AG08396 (cell line): ENCODE measurements at regions not wholly inside any gene's neighbourhood (a gene's known extent, or its start where the extent isn't known, plus 50 kb on each side); places are given as distances from the start of the nearest gene placed in this dataset.
"Not testable (repeated sequence)": the region's sequence is repeated elsewhere in the genome, so short reads cannot be mapped to it uniquely, and the experiment has no call there.

ENCODE experiments used
- DNase-seq: peaks from one replicate; pipeline ENCODE4 v3.0.0; 2012; ENCODE audit warnings: low spot score, mixed read lengths

DNA sequence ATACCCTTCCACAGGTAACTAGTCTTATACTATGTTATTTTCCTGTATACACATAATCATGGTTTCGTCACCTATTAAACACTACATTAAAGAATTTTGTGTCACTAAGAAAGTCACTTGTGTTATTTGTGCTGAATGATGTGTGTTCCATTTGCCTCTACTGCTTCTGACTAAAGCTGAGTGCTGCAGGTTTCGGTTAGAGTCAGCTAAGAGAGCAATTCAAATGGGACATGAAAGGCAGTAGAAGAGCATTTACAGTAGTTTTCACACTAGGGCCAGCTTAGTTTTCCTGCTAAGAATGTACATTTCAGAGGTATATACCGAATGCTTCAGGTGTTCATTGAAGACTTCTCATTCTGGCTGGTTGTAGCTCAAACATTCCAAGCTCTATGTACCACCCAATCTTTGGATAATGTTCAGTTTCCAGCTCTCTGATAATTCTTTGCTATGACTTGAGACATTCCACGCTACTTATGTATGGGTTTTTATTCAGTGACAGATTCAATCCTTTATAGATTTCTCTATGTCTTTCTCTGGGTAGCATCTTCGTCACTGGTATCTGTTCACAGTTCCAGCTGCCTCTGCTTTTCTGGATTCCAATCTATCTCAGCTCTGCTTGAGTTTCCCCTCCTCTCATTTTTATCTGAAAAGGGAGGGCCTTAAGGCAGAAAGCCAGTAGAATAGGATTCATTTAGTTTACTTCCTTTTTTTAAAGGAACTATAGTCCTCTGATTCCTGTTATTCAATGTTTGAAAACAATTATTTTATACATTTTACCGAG is 164.4 kb downstream of the CXXC4 start:
- no peak for DNase-seq

DNA sequence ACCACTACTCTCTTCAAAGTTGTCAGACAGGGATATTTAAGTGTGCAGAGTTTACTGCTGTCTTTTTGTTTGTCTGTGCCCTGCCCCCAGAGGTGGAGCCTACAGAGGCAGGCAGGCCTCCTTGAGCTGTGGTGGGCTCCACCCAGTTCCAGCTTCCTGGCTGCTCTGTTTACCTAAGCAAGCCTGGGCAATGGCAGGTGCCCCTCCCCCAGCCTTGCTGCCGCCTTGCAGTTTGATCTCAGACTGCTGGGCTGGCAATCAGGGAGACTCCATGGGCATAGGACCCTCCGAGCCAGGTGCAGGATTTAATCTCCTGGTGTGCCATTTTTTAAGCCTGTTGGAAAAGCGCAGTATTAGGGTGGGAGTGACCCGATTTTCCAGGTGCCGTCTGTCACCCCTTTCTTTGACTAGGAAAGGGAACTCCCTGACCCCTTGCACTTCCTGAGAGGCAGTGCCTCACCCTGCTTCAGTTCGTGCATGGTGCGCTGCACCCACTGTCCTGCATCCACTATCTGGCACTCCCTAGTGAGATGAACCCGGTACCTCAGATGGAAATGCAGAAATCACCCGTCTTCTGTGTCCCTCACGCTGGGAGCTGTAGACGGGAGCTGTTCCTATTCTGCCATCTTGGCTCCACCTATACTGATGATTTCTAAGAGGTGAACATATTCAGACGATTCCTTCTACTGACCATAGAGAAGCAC is 167.6 kb downstream of the CXXC4 start:
- not testable (repeated sequence) for DNase-seq

DNA sequence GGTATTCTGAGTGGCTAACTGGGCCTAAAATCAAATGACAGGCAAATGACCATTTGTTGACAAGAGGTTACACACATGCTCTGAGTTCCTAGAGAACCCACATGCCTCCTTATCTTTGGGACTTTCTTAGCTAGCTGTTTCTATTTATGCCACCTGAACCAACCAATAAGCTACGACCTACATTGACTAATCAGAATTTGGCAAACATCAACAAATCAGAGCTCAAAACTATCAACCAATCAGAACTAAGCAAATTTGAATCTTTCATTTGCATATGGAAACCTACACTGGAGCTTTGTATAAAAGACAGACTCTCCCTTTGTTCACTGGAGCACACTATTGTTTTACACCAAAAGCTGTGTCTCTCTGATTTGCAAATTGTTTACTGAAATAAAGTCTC is 192.0 kb downstream of the CXXC4 start:
- no peak for DNase-seq

DNA sequence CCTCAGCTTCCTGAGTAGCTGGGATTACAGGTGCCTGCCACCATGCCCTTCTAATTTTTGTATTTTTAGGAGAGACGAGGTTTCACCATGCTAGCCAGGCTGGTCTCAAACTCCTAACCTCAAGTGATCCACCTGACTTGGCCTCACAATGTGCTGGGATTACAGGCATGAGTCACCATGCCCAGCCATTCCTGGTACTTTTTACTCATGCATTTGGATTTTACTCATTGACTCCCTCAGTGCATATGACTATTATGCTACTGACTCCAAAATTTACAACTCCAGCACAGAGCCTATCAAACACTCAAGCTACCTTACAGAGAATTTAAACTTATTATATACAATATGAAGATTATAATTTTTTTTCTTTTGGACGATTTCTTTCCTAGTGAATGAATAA is 199.9 kb downstream of the CXXC4 start:
- DNase-seq, result no peak

DNA sequence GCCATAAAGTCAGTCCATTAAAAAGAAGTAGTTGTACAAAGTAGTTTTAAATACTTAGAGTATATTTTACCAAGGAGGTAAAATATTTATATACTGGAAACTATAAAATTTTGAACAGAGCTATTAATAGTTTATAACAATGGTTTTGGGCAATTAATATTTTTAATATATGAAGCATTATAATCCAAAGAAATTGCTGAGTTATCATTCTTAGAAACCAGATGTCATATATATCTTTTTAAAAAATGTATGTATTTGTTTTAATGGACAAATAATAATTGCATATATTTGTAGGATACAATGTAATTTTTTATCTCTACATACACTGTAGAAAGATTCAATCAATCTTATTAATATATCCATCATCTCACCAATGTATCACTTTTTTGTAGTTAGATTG is 207.8 kb downstream of the CXXC4 start:
- DNase-seq, result no peak

DNA sequence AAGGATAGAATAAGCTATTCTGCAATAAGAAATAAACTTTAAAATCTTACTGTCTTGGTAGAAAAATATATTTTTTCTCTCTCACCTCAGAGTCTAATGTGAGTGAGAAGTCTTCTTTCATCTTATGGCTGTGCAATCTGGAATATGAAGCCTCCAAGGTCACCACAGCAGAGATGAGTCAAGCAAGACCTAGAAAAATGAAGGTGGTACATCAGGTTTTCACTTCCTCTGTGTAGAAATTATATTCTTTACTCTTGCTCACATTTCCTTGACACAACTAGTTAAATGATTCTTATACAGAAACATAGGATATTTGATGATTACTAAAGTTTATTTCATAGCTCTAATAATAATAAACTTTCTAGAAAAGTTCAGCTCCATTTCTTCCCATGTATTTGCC is 211.4 kb downstream of the CXXC4 start:
- no peak for DNase-seq

DNA sequence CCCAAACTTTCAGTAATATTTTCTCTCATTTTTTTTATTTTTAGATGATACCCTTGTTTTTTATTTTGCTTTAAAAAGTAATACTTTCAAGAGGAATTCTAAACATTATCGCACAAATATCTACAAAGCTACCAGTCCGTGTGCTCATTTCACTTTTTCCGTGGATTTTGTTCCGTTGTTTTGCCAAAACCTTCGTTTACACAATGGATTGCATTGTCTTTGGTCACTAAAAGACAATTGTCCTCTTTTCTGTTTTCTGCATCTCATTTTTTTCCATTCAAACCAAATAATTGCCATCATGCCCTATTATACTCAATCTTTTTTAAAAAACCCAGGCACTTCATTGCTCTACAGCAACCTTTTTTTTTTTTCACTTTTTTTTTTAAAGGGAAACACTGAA is 214.9 kb downstream of the CXXC4 start:
- no peak for DNase-seq

DNA sequence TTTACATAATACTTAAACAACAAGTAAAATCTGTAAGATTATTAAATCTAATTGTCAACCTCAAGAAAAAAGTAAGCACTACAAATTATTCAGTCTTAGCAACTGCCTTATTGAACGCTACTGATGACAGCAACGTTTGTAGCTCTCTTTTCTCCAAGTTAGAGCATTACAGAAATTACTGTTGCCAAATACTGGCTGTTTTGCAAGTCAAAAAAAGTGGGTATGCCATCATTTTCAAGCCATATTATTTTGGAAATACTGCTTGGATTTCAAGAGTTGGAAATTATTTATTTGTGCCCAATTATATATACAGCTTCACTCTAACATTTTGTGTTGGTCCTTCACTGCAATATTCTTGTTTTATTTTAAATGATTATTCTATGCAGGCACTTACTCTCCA is 221.7 kb downstream of the CXXC4 start:
- DNase-seq, result no peak

DNA sequence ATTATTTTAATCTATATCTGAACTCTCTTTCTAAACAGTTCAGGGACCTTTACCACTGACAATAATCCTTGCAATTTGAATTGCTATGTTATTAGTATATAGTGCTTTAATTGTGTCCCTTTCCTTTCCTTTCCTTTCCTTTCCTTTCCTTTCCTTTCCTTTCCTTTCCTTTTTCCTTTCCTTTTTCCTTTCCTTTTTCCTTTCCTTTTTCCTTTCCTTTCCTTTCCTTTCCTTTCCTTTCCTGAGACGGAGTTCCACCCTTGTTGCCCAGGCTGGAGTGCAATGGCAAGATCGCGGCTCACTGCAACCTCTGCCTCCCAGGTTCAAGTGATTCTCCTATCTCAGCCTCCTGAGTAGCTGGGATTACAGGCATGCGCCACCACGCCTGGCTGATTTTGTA is 225.1 kb downstream of the CXXC4 start:
- not testable (repeated sequence) for DNase-seq

DNA sequence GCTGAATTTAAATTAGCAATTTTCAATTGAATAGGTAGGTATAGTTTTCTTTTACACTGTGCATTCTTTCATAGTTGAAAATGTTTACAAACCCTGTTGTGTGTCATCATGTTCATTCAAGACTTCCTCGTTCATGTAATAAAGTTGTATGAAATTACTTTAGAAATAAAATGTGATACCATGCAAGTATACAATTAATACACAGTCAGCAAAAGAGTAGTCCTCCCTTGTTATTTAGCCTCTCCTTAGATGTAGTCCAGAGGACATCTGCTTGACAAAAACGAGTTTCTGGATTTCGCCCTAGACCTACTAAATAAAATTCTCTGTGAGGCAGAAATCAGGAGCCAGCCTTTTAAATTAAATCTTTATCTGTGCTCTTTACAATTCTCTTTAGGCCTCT is 231.6 kb downstream of the CXXC4 start:
- no peak for DNase-seq

DNA sequence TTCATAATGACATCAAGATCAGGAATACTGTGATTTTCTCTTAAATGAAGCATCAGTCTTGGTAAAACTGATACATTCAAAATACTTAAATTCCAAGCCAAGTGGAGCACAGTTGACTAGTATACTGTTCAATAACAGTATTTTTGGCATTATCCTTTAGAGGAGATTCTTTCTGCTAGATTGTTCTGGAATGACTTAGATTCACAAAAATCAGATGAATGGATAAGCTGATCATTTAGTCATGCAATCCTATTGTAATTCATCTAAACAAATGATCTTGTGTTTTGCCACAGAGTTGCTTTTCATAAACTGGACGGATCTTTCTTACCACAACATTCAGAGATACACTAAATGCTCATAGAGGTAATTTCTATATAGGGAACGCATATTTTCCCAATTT is 232.0 kb downstream of the CXXC4 start:
- DNase-seq, result no peak

DNA sequence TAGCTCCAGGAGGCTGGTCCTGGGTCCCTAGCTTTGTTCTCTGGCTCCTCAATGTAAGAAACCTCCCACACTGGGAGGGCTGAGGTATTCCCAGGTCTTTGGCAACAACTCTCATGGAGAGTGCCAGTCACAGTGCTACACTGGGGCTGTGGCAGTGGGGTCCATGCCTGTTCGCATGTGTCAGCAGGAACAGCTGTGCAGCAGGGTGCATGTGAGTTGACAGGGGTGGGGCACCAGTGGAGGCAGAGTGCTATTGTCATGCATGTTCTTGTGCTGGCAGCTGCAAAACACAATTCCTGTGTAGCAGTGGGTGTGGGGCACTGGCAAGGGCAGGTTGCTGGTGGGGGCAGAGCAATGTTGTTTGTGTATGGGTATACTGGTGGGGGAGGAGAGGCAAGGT is 246.0 kb downstream of the CXXC4 start:
- DNase-seq, result no peak

DNA sequence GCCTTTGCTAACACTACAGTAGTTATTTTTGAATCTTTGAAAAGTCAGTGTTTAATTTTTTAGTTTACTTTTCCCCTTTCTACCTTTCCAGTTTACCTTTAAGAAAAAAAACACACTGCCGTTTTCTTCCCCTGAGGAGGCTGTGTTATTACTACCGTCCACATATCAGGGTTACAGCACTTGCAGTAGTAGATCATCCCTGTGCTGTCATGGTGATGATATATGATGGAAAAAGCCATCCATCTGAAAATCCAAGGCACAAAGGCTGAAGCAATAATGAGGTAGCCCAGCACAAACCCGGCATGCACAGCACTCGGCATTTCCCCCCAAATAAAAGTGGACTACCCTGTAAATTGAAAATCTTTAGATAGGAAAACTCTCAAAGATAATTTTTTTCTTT is 258.7 kb downstream of the CXXC4 start:
- DNase-seq, result no peak

DNA sequence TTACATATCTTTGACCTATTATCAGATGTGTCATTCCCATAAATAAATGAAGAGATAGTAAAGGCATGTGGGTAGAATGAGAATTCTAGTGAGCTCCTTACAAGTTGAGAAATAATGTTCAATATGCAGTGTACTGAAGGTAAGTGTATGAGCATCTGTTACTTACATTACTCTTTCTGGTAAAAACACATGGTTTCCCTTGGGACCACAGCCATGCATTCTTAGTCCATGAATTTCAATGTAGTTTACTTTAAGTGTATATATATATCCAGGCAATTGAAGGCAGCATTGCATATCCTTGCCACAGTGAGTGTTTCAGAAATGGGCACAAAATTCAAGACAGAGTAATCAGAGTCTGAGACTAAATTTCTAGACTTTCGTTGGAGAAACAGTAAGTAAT is 277.2 kb downstream of the CXXC4 start:
- no peak for DNase-seq

DNA sequence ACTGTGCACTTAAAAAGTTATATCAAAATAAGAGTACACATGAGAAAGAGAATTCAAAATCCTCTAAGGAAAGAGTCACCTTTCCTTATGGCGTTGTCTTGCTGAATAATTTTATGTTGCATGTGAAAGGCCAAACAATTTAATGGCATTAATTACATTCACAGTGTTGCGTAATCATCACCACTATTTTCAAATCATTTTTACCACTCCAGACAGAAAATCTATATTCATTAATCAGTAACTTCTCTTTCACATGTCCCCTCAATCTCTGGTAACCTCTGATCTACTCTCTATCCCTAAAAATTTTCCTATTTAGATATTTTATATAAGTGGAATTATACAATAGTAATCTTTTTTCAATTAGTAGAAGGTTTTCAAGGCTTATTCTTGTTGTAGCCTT is 283.0 kb downstream of the CXXC4 start:
- no peak for DNase-seq

DNA sequence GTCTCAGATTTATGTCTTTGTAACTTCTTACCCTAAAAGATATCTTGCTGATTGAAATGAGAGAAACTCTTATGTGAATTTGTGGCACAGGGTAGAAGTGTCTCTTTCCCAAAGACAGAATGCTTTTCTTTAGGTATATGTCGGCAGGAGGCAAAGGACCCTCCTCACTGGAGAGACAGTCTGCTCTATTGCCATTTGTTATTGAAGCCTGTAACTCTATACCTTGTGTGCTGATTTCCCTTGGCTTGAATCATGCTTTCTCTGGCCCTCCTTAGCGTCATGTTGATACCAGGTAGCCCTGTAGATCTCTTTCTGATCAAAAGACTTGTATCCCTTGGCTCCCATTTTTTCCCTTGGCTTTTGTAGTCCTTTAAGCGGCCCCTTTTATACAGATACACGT is 284.3 kb downstream of the CXXC4 start:
- no peak for DNase-seq

DNA sequence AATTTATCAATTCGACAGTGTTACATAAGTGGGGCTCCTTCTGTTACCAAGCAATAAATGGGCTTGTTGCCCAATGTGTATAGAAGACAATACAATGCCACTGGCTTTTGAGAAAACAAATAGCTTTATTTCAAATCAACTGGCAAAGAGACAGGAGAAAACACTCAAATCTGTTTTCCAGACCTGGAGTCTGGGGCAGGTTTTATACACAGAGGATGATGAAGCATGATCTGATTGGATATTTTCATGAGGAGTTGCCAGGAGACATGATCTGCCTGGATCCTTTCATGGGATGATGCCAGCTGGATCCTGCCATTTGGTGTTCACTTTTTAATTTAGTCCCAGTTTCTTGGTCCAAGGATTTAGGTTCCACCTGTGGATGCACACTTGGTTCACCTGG is 287.9 kb downstream of the CXXC4 start:
- no peak for DNase-seq

DNA sequence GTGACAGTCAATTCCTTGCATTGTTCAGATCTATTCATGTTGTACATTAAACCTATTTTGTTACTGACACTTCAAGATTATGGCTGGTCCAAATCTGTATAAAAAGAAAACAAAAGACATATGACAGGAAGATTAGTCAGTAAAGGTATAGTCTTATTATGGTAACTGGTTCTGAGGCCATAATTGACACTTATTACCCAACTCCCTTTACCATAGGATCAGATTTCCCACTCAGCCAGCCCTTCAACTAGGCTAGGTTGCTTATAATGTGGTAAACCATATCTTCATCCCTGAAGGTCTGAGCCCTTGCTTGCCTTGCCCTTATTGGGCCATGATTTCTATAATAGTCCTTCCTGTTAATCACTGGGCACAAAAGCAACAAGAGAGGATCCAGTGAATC is 289.6 kb downstream of the CXXC4 start:
- no peak for DNase-seq

DNA sequence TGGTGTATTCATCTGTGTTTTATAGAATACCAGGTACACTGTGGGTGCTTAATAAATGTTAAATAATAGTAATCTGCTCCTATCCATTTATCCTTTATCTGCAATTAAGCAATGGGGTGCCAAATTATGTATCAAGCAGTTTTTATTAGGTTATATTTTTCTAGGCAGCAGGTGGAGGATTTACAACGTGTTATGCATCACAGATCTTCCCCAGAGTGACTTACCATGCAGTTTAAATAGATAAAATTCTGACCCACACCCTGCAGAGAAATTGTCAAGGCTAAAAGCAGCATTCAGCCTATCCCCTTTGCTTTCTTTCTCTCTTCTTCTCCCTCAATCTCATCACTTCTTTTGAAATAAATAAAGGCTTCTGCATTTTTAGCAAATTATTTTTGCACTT is 306.4 kb downstream of the CXXC4 start:
- DNase-seq, result no peak

DNA sequence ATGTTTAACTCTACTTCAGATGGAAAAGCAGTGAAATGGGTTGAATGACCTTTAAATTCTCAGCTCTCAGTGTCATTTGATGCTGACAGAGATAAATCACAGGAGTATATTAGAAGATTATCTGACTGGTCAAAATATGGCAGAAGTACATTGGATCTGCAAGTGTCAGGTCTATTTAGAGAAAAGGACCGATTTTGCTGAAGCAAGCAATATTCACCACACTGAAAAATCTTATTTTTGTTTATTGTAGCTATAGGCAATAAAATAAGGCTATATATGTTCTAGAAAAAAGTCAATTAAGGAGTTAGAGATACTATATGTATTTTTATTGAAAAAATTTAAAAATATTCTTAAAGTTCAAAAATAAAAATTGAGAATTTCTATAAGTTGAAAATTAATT is 325.3 kb downstream of the CXXC4 start:
- DNase-seq, result no peak

DNA sequence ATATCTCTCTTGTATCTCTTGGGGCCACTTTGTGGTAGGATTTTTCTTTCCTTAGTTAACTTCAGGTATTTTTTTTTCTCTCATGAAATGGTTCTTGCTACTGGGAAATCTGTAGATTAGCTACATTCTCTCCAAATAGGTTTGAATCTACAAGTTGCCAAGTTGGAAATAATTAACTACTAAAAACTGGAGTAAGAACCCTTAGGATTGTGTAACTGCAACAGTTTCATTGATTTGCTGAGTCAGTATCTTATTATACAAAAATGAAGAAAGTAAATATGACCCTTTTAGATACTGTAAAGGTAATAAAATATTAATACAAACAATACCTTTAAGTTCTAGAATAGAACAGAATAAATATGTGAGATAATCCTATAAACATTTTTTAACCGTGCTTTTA is 327.9 kb downstream of the CXXC4 start:
- DNase-seq, result no peak

DNA sequence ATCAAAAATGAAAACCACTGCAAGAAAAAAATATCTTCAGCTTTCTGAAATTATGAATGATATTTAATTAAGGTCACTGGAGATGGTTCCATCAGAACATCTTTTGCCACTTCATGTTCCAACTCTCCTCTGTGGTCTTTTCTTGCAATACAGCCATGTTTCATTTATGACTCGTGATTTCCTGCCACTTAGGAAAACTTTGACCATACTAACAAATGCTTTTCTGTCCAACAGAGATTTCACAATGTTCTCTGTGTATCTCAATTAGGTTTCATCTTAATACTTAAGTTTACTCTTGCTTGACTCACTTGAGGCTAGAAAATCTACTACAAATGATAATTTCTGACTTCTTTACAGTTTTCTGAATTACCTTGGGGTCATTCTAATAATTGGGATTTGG is 330.9 kb downstream of the CXXC4 start:
- no peak for DNase-seq

DNA sequence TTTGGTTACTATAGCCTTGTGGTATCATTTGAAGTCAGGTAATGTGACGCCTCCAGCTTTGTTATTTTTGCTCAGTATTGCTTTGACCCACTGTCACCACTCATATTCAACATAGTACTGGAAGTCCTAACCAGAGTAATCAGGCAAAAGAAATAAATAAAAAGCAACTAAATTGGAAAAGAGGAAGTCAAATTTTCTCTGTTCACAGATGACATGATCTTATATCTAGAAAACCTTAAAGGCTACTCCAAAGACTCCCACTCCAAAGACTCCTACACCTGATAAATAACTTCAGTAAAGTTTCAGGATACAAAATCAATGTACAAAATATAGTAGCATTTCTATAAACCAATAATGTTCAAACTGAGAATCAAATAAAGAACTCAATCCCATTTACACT is 348.6 kb downstream of the CXXC4 start:
- DNase-seq, result no peak

DNA sequence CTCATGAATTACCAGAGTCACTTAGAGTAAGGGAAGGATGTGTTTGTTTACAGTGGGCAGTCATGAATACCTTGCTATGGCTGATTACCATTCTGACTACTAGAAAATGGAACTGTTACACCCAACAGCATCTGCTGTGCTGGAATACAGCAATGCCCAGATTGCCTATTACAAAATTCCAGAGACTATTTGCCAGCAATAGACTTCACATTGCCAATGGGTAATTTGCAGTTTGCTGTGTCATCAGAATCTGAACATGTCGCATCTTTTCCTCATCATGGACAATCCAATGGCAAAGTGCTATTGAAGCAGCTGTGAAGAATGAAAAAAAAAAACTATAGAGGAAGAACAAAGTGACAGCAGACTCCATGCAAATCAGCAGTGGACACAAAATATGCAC is 356.6 kb downstream of the CXXC4 start:
- no peak for DNase-seq
